Loucy (cell line): ENCODE measurements at regions not wholly inside any gene's neighbourhood (a gene's known extent, or its start where the extent isn't known, plus 50 kb on each side); places are given as distances from the start of the nearest gene placed in this dataset.

Experiments
- H2AFZ ChIP-seq: fragments of 200-600 bp; sonication (generic); 2 replicates; pipeline ENCODE4 v1.6.0; 2016; ENCODE audit warnings: antibody characterized with exemption, mild to moderate bottlenecking, low read length, moderate library complexity
- H3F3A ChIP-seq: fragments of 200-600 bp; 2 replicates; pipeline ENCODE4 v1.6.0; 2016; ENCODE audit warnings: antibody characterized with exemption, low read depth, mild to moderate bottlenecking
- H3K27me3 ChIP-seq: fragments of 200-600 bp; sonication (generic); 2 replicates; pipeline ENCODE4 v1.6.1; 2014; ENCODE audit warnings: low read length, mild to moderate bottlenecking; ENCODE audit not compliant: insufficient read depth, poor library complexity, severe bottlenecking
- H3K36me3 ChIP-seq: fragments of 200-600 bp; sonication (generic); 2 replicates; pipeline ENCODE4 v1.6.1; 2016; ENCODE audit warnings: low read length; ENCODE audit not compliant: insufficient read depth
- H3K4me1 ChIP-seq: fragments of 200-600 bp; sonication (generic); 2 replicates; pipeline ENCODE4 v1.5.1; 2014; ENCODE audit warnings: low read length, mild to moderate bottlenecking; ENCODE audit not compliant: insufficient read depth, poor library complexity, severe bottlenecking
- H3K4me2 ChIP-seq: fragments of 200-600 bp; sonication (generic); 2 replicates; pipeline ENCODE4 v1.6.0; 2014; ENCODE audit warnings: antibody characterized with exemption, low read length, low read depth, mild to moderate bottlenecking; ENCODE audit not compliant: poor library complexity, severe bottlenecking
- H3K4me3 ChIP-seq: fragments of 200-600 bp; sonication (generic); 2 replicates; pipeline ENCODE4 v1.5.1; 2014; ENCODE audit warnings: low read length, mild to moderate bottlenecking, mixed read lengths; ENCODE audit not compliant: poor library complexity, severe bottlenecking
- H3K79me2 ChIP-seq: fragments of 200-600 bp; sonication (generic); 2 replicates; pipeline ENCODE4 v1.6.1; 2014; ENCODE audit warnings: low read length; ENCODE audit not compliant: insufficient read depth
- H3K9ac ChIP-seq: fragments of 200-600 bp; sonication (generic); 2 replicates; pipeline ENCODE4 v1.6.0; 2014; ENCODE audit warnings: mild to moderate bottlenecking, low read depth, low read length, moderate library complexity; ENCODE audit not compliant: poor library complexity, severe bottlenecking
- H3K9me2 ChIP-seq: fragments of 200-600 bp; sonication (generic); replicated peaks from 2 replicates; pipeline ENCODE4 v1.6.1; 2016; ENCODE audit warnings: low read depth, low read length, mixed read lengths
- H3K9me3 ChIP-seq: fragments of 200-600 bp; sonication (generic); 2 replicates; pipeline ENCODE4 v1.6.1; 2014; ENCODE audit warnings: mild to moderate bottlenecking, antibody characterized with exemption, low read length, low read depth; ENCODE audit not compliant: insufficient read depth
- H4K20me1 ChIP-seq: fragments of 200-600 bp; sonication (generic); 2 replicates; pipeline ENCODE4 v1.6.0; 2014; ENCODE audit warnings: antibody characterized with exemption, low read length, mild to moderate bottlenecking; ENCODE audit not compliant: insufficient read depth, poor library complexity, severe bottlenecking
- CTCF ChIP-seq: fragments of 200-600 bp; sonication (generic); conservative IDR thresholded peaks from 2 replicates; pipeline ENCODE4 v1.5.1; 2014; ENCODE audit warnings: mild to moderate bottlenecking, antibody characterized with exemption, low read length
- EZH2phosphoT487 ChIP-seq: fragments of 200-600 bp; IDR thresholded peaks from 2 replicates; pipeline ENCODE4 v1.6.1; 2018; ENCODE audit warnings: antibody characterized with exemption, mild to moderate bottlenecking, moderate library complexity, borderline replicate concordance

- Histone ChIP-seq H3K27me3 (no peaks in the 10 kb centered on the region), H3K9me2 (no peaks in the 10 kb centered on the region), H3K4me2 (no peak overlapping the region), H3F3A (no peaks in the 10 kb centered on the region), H4K20me1 (no peaks in the 10 kb centered on the region), H3K4me1 (no peaks in the 10 kb centered on the region), H2AFZ (no peak overlapping the region), H3K36me3 (no peaks in the 10 kb centered on the region), H3K9me3 (no peaks in the 10 kb centered on the region), H3K4me3 (no peak overlapping the region), H3K9ac (no peak overlapping the region), H3K79me2 (no peaks in the 10 kb centered on the region)
- TF ChIP-seq CTCF (no peak), EZH2phosphoT487 (no peak)
Observed at GRCh38 chr13:103878891-103879605, 812.8 kb upstream of the SLC10A2 start.

- H3K27me3 ChIP-seq, result no peaks in the 10 kb centered on the region
- H2AFZ ChIP-seq, result no peak overlapping the region
- no peaks in the 10 kb centered on the region for H4K20me1 ChIP-seq
Observed at GRCh38 chr13:103876571-103876970, 810.4 kb upstream of the SLC10A2 start.

GRCh38 chr13:103873725-103874124 lies 807.5 kb upstream of the SLC10A2 start:
- Histone ChIP-seq H3K79me2 (no peaks in the 10 kb centered on the region), H3K9me2 (no peaks in the 10 kb centered on the region), H4K20me1 (no peaks in the 10 kb centered on the region), H3K4me1 (no peaks in the 10 kb centered on the region), H3K9me3 (no peaks in the 10 kb centered on the region), H3K4me3 (no peak overlapping the region), H3K9ac (no peak overlapping the region), H3K36me3 (no peaks in the 10 kb centered on the region), H2AFZ (no peak overlapping the region), H3K27me3 (no peaks in the 10 kb centered on the region), H3F3A (no peaks in the 10 kb centered on the region), H3K4me2 (no peak overlapping the region)
- no peak for TF ChIP-seq EZH2phosphoT487
- no peak for TF ChIP-seq CTCF

More at GRCh38 chr13:103876571-103876970, 810.4 kb upstream of the SLC10A2 start:
- Histone ChIP-seq H3K9me2 (no peaks in the 10 kb centered on the region), H3K4me1 (no peaks in the 10 kb centered on the region), H3K36me3 (no peaks in the 10 kb centered on the region), H3F3A (no peaks in the 10 kb centered on the region), H3K4me2 (no peak overlapping the region), H3K9ac (no peak overlapping the region), H3K4me3 (no peak overlapping the region), H3K79me2 (no peaks in the 10 kb centered on the region), H3K9me3 (no peaks in the 10 kb centered on the region)
- TF ChIP-seq CTCF (no peak), EZH2phosphoT487 (no peak)
